ENCODE measurements at regions not wholly inside any gene's neighbourhood (a gene's known extent, or its start where the extent isn't known, plus 50 kb on each side); places are given as distances from the start of the nearest gene placed in this dataset.

DNA sequence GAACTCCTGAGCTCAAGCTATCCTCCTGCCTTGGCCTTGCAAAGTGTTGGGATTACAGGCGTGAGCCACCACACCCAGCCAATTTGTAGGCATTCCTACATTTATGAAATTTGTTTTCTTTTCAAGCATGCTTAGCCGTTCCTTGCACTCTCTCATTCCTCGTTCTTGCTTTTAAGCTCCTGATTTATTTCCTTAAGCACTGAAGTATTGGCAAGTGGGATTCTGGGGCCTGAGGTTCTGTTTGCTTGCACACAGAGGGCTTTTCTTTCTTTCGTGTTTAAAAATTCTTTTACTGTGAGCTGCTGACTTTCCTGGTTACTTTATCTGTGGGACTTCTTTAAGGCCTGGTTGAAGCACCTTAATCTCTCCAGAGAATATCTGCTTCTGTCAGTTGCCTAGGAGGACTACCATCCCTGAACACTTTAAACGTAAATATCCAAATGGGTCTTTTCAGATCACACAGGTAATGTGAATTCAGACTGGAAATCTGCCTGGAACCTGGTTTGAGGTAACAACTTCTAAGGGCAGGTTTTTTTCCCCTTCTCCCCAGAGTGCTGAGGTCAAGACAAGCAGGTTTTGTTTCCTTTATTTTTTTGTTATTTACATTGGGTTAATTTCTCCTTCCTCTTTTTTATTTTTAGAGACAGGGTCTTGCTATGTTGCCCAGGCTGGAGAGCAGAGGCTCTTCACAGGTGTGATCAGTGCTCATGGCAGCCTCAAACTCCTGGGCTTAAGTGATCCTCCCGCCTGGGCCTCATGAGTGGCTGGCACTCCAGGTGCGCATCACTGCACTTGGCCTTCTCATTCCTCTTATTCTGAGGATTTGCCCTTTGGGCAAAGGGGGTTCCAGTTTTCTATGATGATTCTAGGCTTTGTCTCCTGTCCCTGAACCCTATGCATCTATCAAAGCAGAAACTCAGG, 102.9 kb downstream of the PFKFB3 start:
- ChIA-PET POLR2A (no interaction called here), CTCF (interaction anchor here (0.7 kb wide), 1 partner anchor 97 kb away, joined by 3 read pairs; no protein-coding TSS in a partner anchor)
- TF ChIP-seq, protein P1, sequence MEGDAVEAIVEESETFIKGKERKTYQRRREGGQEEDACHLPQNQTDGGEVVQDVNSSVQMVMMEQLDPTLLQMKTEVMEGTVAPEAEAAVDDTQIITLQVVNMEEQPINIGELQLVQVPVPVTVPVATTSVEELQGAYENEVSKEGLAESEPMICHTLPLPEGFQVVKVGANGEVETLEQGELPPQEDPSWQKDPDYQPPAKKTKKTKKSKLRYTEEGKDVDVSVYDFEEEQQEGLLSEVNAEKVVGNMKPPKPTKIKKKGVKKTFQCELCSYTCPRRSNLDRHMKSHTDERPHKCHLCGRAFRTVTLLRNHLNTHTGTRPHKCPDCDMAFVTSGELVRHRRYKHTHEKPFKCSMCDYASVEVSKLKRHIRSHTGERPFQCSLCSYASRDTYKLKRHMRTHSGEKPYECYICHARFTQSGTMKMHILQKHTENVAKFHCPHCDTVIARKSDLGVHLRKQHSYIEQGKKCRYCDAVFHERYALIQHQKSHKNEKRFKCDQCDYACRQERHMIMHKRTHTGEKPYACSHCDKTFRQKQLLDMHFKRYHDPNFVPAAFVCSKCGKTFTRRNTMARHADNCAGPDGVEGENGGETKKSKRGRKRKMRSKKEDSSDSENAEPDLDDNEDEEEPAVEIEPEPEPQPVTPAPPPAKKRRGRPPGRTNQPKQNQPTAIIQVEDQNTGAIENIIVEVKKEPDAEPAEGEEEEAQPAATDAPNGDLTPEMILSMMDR (IDR thresholded peaks at IDR 0.05; ENCODE audit: insufficient read depth, low read length, missing control alignments) = no peak
- DNase-seq (ENCODE audit: low read depth, low spot score) = no peak
- no peak overlapping the region for H3K4me3 ChIP-seq (ENCODE audit: low read depth, low read length)

DNA sequence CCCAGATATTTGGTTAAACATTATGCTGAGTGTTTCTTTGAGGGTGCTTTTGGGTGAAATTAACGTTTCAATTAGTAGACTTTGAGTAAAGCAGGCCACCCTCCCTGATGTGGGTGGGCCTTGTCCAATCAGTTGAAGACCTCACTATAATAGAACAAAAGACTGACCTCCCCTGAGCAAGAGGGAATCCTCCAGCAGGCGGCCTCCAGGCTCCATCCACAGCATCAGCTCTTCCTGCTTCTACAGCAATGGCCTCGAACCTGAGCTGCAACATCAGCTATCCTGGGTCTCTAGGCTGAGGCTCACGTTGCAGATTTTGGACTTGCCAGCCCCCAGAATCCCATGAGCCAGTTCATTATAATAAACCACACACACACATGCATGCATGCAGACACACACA, 104.2 kb downstream of the PFKFB3 start:
- CTCF ChIA-PET = no interaction called here
- DNase-seq (ENCODE audit: low read depth, low spot score) = no peak
- TF ChIP-seq, protein P1 (IDR thresholded peaks at IDR 0.05; ENCODE audit: insufficient read depth, low read length, missing control alignments) = no peak
- POLR2A ChIA-PET = no interaction called here
- no peak overlapping the region for H3K4me3 ChIP-seq (ENCODE audit: low read depth, low read length)

DNA sequence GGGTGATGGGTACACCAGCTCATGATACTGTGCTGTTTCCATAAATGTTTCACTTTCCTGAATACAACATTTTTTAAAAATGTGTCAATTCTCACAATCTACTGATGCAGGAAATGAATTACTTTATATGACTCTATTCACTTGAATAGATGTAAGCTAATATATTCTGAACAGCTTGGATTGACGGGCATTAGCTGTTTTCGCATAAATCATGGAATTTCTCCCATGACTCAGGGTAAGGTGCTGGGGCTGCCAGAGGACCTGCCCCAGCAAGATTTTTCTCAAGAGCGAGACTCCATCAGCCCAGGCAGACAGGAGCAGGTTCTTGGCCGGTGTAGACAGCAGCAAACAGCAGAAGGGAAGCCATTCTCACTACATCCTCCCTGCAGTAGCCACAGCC, 107.1 kb downstream of the PFKFB3 start:
- ChIA-PET POLR2A (no interaction called here), CTCF (no interaction called here)
- DNase-seq (ENCODE audit: low read depth, low spot score) = no peak
- TF ChIP-seq, protein P1 (IDR thresholded peaks at IDR 0.05; ENCODE audit: insufficient read depth, low read length, missing control alignments) = no peak
- H3K4me3 ChIP-seq (ENCODE audit: low read depth, low read length) = no peak overlapping the region

DNA sequence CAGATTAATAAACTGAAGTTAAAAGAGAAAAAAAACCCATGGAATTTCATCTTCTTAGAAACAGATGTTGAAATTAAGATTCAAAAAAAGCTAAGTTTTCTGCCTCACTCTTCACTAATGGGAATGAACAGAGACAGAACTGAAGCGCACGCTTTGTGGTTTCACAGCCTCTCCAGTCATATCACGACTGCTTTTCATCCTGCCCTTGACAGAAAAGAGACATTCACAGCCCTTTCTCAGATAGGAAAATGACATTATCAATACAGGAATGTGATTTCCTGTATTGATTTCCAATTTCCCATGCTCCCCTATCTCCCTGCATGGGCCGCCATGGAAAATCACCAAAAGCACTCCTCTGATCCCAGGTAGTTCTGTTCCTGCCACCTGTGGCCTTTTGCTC, 108.2 kb downstream of the PFKFB3 start:
- ChIA-PET CTCF (no interaction called here), POLR2A (no interaction called here)
- H3K4me3 ChIP-seq (ENCODE audit: low read depth, low read length) = no peak overlapping the region
- TF ChIP-seq, protein P1 (IDR thresholded peaks at IDR 0.05; ENCODE audit: insufficient read depth, low read length, missing control alignments) = no peak
- DNase-seq (ENCODE audit: low read depth, low spot score) = no peak

DNA sequence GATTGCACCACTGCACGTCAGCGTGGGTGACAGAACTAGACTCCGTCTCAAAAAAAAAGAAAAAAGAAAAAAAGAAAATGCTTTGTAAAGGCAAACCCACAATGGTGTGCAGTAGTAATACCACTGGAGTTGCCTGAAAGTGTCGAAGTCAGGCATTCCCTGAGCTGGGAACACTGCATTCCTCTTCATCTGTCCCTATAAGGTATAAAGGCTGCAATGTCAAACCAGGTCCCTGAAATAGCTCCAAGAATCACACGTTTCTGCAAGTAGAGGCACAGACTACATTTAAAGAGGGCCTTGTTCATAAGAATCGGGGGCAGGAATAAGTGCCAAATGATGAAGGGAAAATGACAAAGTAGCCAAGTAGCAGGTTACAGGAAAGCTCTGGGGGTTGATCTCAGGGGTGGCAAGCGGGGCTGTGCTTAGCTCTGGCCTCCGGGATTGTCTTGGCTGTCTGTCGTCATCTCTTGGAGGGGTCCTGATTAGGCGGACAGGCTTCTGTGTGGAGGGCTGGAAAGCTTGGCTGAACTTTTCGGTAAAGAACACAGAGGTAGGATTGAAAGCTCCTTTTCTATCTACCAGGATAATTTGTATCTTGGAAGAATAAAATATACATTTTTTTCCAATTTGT, 109.1 kb downstream of the PFKFB3 start:
- POLR2A ChIA-PET = interaction anchor here (1.5 kb wide), 1 partner anchor 109 kb away, joined by 8 read pairs; the partner anchor contains the start of gene PFKFB3
- CTCF ChIA-PET = interaction anchor here (1.0 to 1.2 kb wide), 2 partner anchors 110 to 225 kb away, joined by 3 to 4 read pairs; no protein-coding TSS in a partner anchor
- TF ChIP-seq, protein P1 (IDR thresholded peaks at IDR 0.05; ENCODE audit: insufficient read depth, low read length, missing control alignments) = no peak
- no peak for DNase-seq (ENCODE audit: low read depth, low spot score)
- H3K4me3 ChIP-seq (ENCODE audit: low read depth, low read length) = no peak overlapping the region

DNA sequence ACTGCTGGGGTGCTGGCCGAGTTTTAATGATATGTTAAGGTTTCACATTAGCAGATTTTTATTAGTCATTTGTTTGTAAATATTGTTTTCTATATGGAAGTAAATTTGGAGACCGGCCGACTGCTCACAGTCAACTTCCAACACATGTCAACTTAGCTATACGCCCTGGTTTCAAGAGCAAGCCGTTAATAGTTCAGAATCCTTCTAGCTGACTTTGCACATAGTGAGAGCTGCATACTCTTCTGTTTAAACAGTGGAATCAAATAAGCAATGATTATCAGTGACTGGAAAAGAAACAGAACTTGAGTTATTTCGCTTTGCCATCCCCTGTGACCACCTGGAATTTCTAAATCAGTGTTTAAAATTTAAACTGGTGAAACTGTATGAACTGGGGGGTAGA, 109.9 kb downstream of the PFKFB3 start:
- DNase-seq (ENCODE audit: low read depth, low spot score) = no peak
- TF ChIP-seq, protein P1 (IDR thresholded peaks at IDR 0.05; ENCODE audit: insufficient read depth, low read length, missing control alignments) = no peak
- POLR2A ChIA-PET = interaction anchor here (1.5 kb wide), 1 partner anchor 110 kb away, joined by 8 read pairs; the partner anchor contains the start of gene PFKFB3
- H3K4me3 ChIP-seq (ENCODE audit: low read depth, low read length) = no peak overlapping the region
- CTCF ChIA-PET = interaction anchor here (1.0 kb wide), 2 partner anchors 13 to 225 kb away, joined by 3 read pairs; no protein-coding TSS in a partner anchor
